ENCODE measurements at regions not wholly inside any gene's neighbourhood (a gene's known extent, or its start where the extent isn't known, plus 50 kb on each side); places are given as distances from the start of the nearest gene placed in this dataset.

GRCh38 chr2:79453918-79454317, 58.9 kb upstream of the CTNNA2 start:
- DNase-seq, result no peak

- no peak for DNase-seq
Observed at GRCh38 chr2:79452651-79453050, 60.2 kb upstream of the CTNNA2 start.

GRCh38 chr2:79447463-79447862, 65.4 kb upstream of the CTNNA2 start:
- no peak for DNase-seq

- DNase-seq, result no peak
Observed at GRCh38 chr2:79446313-79446712, 66.5 kb upstream of the CTNNA2 start.

GRCh38 chr2:79437433-79438267, 75.2 kb upstream of the CTNNA2 start:
- no peak for DNase-seq

GRCh38 chr2:79434362-79434761, 78.5 kb upstream of the CTNNA2 start:
- no peak for DNase-seq

- DNase-seq, result no peak
Observed at GRCh38 chr2:79432731-79433146, 80.1 kb upstream of the CTNNA2 start.

- DNase-seq, result no peak
Observed at GRCh38 chr2:79428745-79429144, 84.1 kb upstream of the CTNNA2 start.

GRCh38 chr2:79414690-79415089, 98.2 kb upstream of the CTNNA2 start:
- DNase-seq, result no peak

GRCh38 chr2:79394485-79394859, 118.4 kb upstream of the CTNNA2 start:
- DNase-seq, result no peak

- DNase-seq, result no peak
Observed at GRCh38 chr2:79393806-79394484, 118.9 kb upstream of the CTNNA2 start.

GRCh38 chr2:79393107-79393685, 119.7 kb upstream of the CTNNA2 start:
- DNase-seq, result no peak

- no peak for DNase-seq
Observed at GRCh38 chr2:79389481-79389880, 123.4 kb upstream of the CTNNA2 start.

- no peak for DNase-seq
Observed at GRCh38 chr2:79388024-79388423, 124.8 kb upstream of the CTNNA2 start.

- DNase-seq, result no peak
Observed at GRCh38 chr2:79387431-79387830, 125.4 kb upstream of the CTNNA2 start.

GRCh38 chr2:79383681-79384080, 129.2 kb upstream of the CTNNA2 start:
- DNase-seq, result no peak

- DNase-seq, result no peak
Observed at GRCh38 chr2:79375817-79376216, 137.0 kb upstream of the CTNNA2 start.

GRCh38 chr2:79373358-79374130, 139.3 kb upstream of the CTNNA2 start:
- no peak for DNase-seq

- no peak for DNase-seq
Observed at GRCh38 chr2:79370976-79371538, 141.8 kb upstream of the CTNNA2 start.

- DNase-seq, result no peak
Observed at GRCh38 chr2:79369127-79369526, 143.7 kb upstream of the CTNNA2 start.

- DNase-seq, result no peak
Observed at GRCh38 chr2:79368116-79368630, 144.7 kb upstream of the CTNNA2 start.

GRCh38 chr2:79359419-79359818, 153.4 kb upstream of the CTNNA2 start:
- DNase-seq, result no peak
